ENCODE measurements at regions not wholly inside any gene's neighbourhood (a gene's known extent, or its start where the extent isn't known, plus 50 kb on each side); places are given as distances from the start of the nearest gene placed in this dataset.

GRCh38 chr19:56927294-56927693, 86.8 kb upstream of the PEG3 start:
- DNase-seq = no peak
- no peak for ATAC-seq (replicated peaks)
- peaks cover 8 to 28% of the 10 kb centered on the region in 2 donors for H3K9me3 Mint-ChIP-seq
- H3K36me3 Mint-ChIP-seq (ENCODE audit: insufficient read depth) = no peaks in the 10 kb centered on the region
- no peak overlapping the region for H3K4me3 Mint-ChIP-seq
- H3K4me1 Mint-ChIP-seq (ENCODE audit: low read depth in 2 of 2) = no peaks in the 10 kb centered on the region
- no peaks in the 10 kb centered on the region for H3K27me3 Mint-ChIP-seq
- no peak overlapping the region for H3K27ac Mint-ChIP-seq

GRCh38 chr19:56927791-56928207, 87.3 kb upstream of the PEG3 start:
- ATAC-seq (replicated peaks) (no peak), DNase-seq (no peak)
- Mint-ChIP-seq H3K4me3 (no peak overlapping the region), H3K4me1 (ENCODE audit: low read depth in 2 of 2) (no peaks in the 10 kb centered on the region), H3K27ac (no peak overlapping the region), H3K27me3 (no peaks in the 10 kb centered on the region), H3K36me3 (ENCODE audit: insufficient read depth) (no peaks in the 10 kb centered on the region), H3K9me3 (peaks cover 9 to 28% of the 10 kb centered on the region in 2 donors)

DNA sequence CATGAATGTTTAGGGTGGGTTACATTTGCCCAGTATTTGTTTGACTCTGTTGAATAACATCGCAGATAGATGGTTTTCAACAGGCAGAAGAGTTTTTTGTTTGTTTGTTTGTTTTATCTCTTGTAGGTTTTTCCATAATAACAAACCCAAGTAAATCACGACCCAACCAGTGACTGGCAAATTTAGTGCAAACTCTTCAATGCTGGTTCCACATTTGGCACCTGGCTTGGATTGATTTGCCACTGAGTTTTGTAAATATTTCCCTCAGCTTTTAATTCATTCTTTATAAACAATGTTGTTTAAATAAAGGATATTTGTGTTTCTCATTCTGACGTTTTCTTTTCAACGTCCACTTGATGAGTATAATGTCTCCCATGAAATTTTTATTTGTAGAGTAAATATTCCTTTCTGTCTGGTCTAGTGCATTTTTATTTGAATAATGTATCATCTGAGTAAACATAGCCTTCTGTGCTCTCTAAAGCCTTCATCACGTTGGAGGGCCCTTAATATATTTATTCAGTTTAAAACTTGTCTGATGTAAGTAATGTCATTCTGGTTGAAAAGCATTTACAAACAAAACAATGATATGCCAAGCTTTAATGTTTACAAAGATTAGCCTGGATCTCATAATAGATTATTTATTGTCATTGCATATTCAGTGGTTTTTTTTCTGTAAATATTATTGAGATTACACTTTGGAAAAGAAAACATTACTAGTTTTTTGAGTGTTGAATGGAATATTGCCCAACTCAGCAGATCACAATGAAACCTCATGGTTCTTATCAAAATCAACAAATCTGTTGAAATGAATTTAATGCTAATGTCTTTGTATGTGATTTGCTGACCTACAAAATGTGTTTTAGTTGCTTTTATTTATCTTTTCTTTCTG, 90.4 kb upstream of the PEG3 start:
- no peaks in the 10 kb centered on the region for H3K27me3 Mint-ChIP-seq
- peaks cover 7 to 21% of the 10 kb centered on the region in 2 donors for H3K9me3 Mint-ChIP-seq
- no peak overlapping the region for H3K4me3 Mint-ChIP-seq
- H3K27ac Mint-ChIP-seq = no peak overlapping the region
- DNase-seq = no peak
- ATAC-seq (replicated peaks) = no peak
- no peaks in the 10 kb centered on the region for H3K4me1 Mint-ChIP-seq (ENCODE audit: low read depth in 2 of 2)
- no peaks in the 10 kb centered on the region for H3K36me3 Mint-ChIP-seq (ENCODE audit: insufficient read depth)

- Mint-ChIP-seq H3K4me1 (ENCODE audit: low read depth in 2 of 2) (no peaks in the 10 kb centered on the region), H3K9me3 (peaks cover 10 to 13% of the 10 kb centered on the region in 2 donors), H3K4me3 (no peak overlapping the region), H3K27me3 (peaks cover 0 to 5% of the 10 kb centered on the region in 2 donors), H3K27ac (no peak overlapping the region), H3K36me3 (ENCODE audit: insufficient read depth) (no peaks in the 10 kb centered on the region)
- DNase-seq (no peak), ATAC-seq (replicated peaks) (no peak)
Measured at GRCh38 chr19:56933014-56933705, 92.6 kb upstream of the PEG3 start.

DNA sequence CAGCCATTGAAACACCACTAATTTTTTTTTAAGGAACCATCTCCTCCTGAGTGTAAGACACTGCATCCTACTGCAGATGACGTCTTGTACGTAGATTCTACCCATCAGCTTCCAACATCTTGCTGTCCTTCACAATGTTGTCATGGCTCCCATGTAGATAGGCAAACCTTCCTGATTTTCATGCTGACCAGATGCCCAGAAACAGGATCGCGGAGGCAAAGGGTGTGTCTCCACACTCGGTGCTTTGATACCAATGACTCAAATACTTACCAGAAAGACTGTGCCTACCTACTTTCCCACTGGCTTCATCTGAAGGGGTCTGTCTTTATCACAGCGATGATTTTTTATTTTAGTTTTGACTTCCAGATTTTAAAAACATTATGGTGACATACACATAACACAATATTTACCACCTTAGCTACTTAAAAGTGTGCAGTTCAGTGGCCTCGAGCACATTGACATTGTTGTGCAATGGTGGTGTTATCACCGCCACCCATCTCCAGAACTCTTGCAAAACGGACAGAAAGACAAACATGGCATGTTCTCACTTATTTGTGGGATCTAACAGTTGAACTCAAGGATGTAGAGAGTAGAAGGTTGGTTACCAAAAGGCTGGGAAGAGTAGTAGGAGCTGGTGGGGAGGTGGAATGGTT, 94.0 kb upstream of the PEG3 start:
- ATAC-seq (replicated peaks) = no peak
- no peak overlapping the region for H3K4me3 Mint-ChIP-seq
- no peaks in the 10 kb centered on the region for H3K4me1 Mint-ChIP-seq (ENCODE audit: low read depth in 2 of 2)
- peaks cover 14 to 16% of the 10 kb centered on the region in 2 donors for H3K9me3 Mint-ChIP-seq
- no peaks in the 10 kb centered on the region for H3K36me3 Mint-ChIP-seq (ENCODE audit: insufficient read depth)
- H3K27ac Mint-ChIP-seq = no peak overlapping the region
- DNase-seq = no peak
- H3K27me3 Mint-ChIP-seq = peaks cover 0 to 5% of the 10 kb centered on the region in 2 donors

DNA sequence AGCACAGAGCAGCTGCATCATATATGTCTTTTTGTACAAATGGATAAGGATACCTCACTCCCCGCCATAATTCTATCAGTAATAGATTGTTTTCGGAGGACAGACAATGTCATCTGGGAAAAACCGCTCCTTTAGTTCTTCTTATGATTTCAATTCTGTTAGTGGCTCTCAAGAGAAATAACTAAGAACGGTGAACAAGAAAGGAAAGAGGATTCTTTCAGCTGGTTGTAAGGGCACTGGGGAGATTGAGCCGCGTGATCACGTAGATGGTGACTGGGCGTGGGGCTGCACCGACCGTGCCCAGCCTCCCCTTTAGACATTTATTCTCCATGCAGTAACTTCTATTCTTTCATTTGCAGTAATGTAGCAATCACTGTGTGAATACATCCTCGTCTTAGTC, 99.4 kb upstream of the PEG3 start:
- no peak for DNase-seq
- Mint-ChIP-seq H3K27me3 (peaks cover 0 to 5% of the 10 kb centered on the region in 2 donors), H3K4me1 (ENCODE audit: low read depth in 2 of 2) (no peaks in the 10 kb centered on the region), H3K36me3 (ENCODE audit: insufficient read depth) (no peaks in the 10 kb centered on the region), H3K27ac (no peak overlapping the region), H3K4me3 (no peak overlapping the region), H3K9me3 (peaks cover 17 to 24% of the 10 kb centered on the region in 2 donors)
- no peak for ATAC-seq (replicated peaks)

DNA sequence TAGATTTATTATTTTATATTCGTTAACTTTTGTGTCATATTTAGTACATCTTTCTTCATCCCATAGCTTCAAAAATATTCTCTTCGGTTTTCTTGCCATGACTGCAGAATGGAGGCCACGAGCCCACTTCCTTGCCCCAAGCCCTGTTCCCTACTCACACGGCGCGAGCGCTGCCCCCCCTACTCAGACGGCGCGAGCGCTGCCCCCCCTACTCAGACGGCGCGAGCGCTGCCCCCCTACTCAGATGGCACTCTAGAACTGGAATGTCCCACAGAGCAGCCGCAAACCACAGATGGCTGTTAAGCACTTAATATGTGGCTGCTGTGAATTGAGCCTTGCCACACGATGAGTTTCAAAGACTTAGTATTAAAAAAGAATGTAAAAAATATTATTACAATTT, 102.2 kb upstream of the PEG3 start:
- no peak overlapping the region for H3K27ac Mint-ChIP-seq
- H3K4me3 Mint-ChIP-seq = no peak overlapping the region
- H3K36me3 Mint-ChIP-seq (ENCODE audit: insufficient read depth) = no peaks in the 10 kb centered on the region
- H3K27me3 Mint-ChIP-seq = peaks cover 0 to 11% of the 10 kb centered on the region in 2 donors
- ATAC-seq (replicated peaks) (no peak), DNase-seq (no peak)
- peaks cover 11 to 32% of the 10 kb centered on the region in 2 donors for H3K9me3 Mint-ChIP-seq
- H3K4me1 Mint-ChIP-seq (ENCODE audit: low read depth in 2 of 2) = no peaks in the 10 kb centered on the region

- DNase-seq (no peak), ATAC-seq (replicated peaks) (no peak)
- Mint-ChIP-seq H3K36me3 (ENCODE audit: insufficient read depth) (no peaks in the 10 kb centered on the region), H3K27ac (no peak overlapping the region), H3K27me3 (peaks cover 0 to 11% of the 10 kb centered on the region in 2 donors), H3K4me1 (ENCODE audit: low read depth in 2 of 2) (no peaks in the 10 kb centered on the region), H3K9me3 (peaks cover 6 to 25% of the 10 kb centered on the region in 2 donors), H3K4me3 (no peak overlapping the region)
Measured at GRCh38 chr19:56946159-56946558, 105.6 kb upstream of the PEG3 start.

GRCh38 chr19:56947206-56947605, 106.7 kb upstream of the PEG3 start:
- no peaks in the 10 kb centered on the region for H3K36me3 Mint-ChIP-seq (ENCODE audit: insufficient read depth)

GRCh38 chr19:56949626-56950025, 109.1 kb upstream of the PEG3 start:
- ATAC-seq (replicated peaks) = no peak
- Mint-ChIP-seq H3K4me3 (no peak overlapping the region), H3K27me3 (peaks cover 0 to 11% of the 10 kb centered on the region in 2 donors), H3K27ac (no peak overlapping the region), H3K9me3 (peaks cover 9 to 24% of the 10 kb centered on the region in 2 donors), H3K36me3 (ENCODE audit: insufficient read depth) (no peaks in the 10 kb centered on the region), H3K4me1 (ENCODE audit: low read depth in 2 of 2) (no peaks in the 10 kb centered on the region)
- DNase-seq = no peak

More at GRCh38 chr19:56947206-56947605, 106.7 kb upstream of the PEG3 start:
- H3K27me3 Mint-ChIP-seq = peaks cover 0 to 11% of the 10 kb centered on the region in 2 donors
- no peak overlapping the region for H3K27ac Mint-ChIP-seq
- no peak for ATAC-seq (replicated peaks)
- DNase-seq = no peak
- no peak overlapping the region for H3K4me3 Mint-ChIP-seq
- no peaks in the 10 kb centered on the region for H3K4me1 Mint-ChIP-seq (ENCODE audit: low read depth in 2 of 2)
- peaks cover 7 to 23% of the 10 kb centered on the region in 2 donors for H3K9me3 Mint-ChIP-seq

DNA sequence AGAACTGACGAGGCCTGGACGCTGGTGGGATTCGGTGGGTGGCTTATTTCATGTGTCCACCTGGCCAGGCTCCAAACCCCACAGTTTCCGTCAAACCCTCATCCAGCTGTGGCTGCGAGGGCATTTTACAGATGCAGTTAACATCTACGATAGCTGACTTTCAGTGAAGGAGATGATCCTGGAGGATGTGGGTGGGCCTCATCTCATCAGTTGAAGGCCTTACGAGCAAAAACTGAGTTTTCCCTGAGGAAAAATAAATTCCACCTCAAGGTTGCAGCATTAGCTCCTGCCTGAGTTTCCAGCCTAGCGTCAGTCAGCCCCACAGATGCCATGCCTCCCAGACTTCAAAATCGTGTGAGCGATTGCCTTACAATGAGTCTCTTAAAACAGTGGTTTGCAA, 111.1 kb upstream of the PEG3 start:
- no peak for ATAC-seq (replicated peaks)
- H3K27me3 Mint-ChIP-seq = no peaks in the 10 kb centered on the region
- no peak overlapping the region for H3K4me3 Mint-ChIP-seq
- no peak for DNase-seq
- no peak overlapping the region for H3K27ac Mint-ChIP-seq
- H3K4me1 Mint-ChIP-seq (ENCODE audit: low read depth in 2 of 2) = no peaks in the 10 kb centered on the region
- peaks cover 6 to 14% of the 10 kb centered on the region in 2 donors for H3K9me3 Mint-ChIP-seq
- H3K36me3 Mint-ChIP-seq (ENCODE audit: insufficient read depth) = no peaks in the 10 kb centered on the region

DNA sequence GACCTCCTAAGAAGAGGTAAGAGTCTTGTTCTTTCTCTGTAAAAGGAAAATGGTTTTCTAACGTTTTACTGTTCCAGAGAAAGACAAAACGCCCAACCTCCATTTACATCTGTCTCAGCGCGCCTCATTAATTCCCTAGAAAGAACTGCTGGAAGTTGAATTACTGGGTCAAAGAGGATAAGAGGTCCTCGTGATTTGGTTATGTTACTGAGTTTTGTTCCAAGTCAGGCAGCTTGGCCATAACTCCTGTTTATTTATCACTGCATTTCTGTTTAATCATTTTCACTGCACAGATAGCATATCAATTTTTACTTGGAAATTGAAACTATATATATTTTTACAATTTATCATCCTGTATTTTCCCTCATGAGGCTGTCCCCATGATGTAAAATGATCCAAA, 112.9 kb upstream of the PEG3 start:
- H3K9me3 Mint-ChIP-seq = peaks cover 11 to 23% of the 10 kb centered on the region in 2 donors
- DNase-seq (no peak), ATAC-seq (replicated peaks) (no peak)
- no peaks in the 10 kb centered on the region for H3K27me3 Mint-ChIP-seq
- no peaks in the 10 kb centered on the region for H3K36me3 Mint-ChIP-seq (ENCODE audit: insufficient read depth)
- H3K4me3 Mint-ChIP-seq = no peak overlapping the region
- H3K27ac Mint-ChIP-seq = no peak overlapping the region
- no peaks in the 10 kb centered on the region for H3K4me1 Mint-ChIP-seq (ENCODE audit: low read depth in 2 of 2)

- DNase-seq (no peak), ATAC-seq (replicated peaks) (no peak)
- H3K27me3 Mint-ChIP-seq = no peaks in the 10 kb centered on the region
- H3K36me3 Mint-ChIP-seq (ENCODE audit: insufficient read depth) = no peaks in the 10 kb centered on the region
- H3K4me3 Mint-ChIP-seq = no peak overlapping the region
- no peaks in the 10 kb centered on the region for H3K4me1 Mint-ChIP-seq (ENCODE audit: low read depth in 2 of 2)
- peaks cover 15 to 23% of the 10 kb centered on the region in 2 donors for H3K9me3 Mint-ChIP-seq
- H3K27ac Mint-ChIP-seq = no peak overlapping the region
Measured at GRCh38 chr19:56955637-56956216, 115.2 kb upstream of the PEG3 start.

Measured in effector memory CD8-positive, alpha-beta T cell (primary cell).